HepG2 (cell line): ENCODE measurements at regions not wholly inside any gene's neighbourhood (a gene's known extent, or its start where the extent isn't known, plus 50 kb on each side); places are given as distances from the start of the nearest gene placed in this dataset.

Source experiments
- ATAC-seq: fragments of 200-7000 bp; cut with Tn5 transposase; 3 replicates; pipeline ENCODE4 v1.9.1; 2020; ENCODE audit warnings: mild to moderate bottlenecking, moderate library complexity
- BruUV-seq: library from RNA; stranded (reverse); fragments of 400-500 nt; replicated peaks from 2 replicates; lab custom pipeline; 2021; lab: Mats Ljungman, UMichigan
- CTCF ChIA-PET: fragments of 300-600 bp; formaldehyde crosslinking; extraction: SDS; loops from one replicate; lab custom pipeline; 2021; ENCODE audit warnings: low total read pairs, inconsistent platforms, low intra/inter-chr PET ratio; lab: Yijun Ruan, JAX
- POLR2A ChIA-PET: fragments of 350-600 bp; sonication (Branson Sonifier 250); formaldehyde crosslinking; loops from one replicate; lab custom pipeline; 2020; ENCODE audit warnings: antibody characterized with exemption, inconsistent platforms; lab: Yijun Ruan, JAX
- DNase-seq: peaks from one replicate; pipeline ENCODE4 v3.0.0-alpha.2; 2015; ENCODE audit warnings: low spot score
- FAIRE-seq: peaks from 3 replicates; lab custom pipeline; 2011; peaks lifted over from hg19 to GRCh38; lab: Jason Lieb, UNC
- H2AFZ ChIP-seq: one replicate; pipeline ENCODE4 v1.6.1; 2011; ENCODE audit warnings: low read length, inconsistent platforms
- H3K27ac ChIP-seq: fragments of 300-600 bp; 3 replicates; pipeline ENCODE4 v1.8.0; 2011; ENCODE audit warnings: mixed run types, mild to moderate bottlenecking, mixed read lengths, low read length, inconsistent platforms; ENCODE audit not compliant: insufficient read depth; ENCODE audit errors: extremely low read length
- H3K27me3 ChIP-seq, 2 experiments: fragments of 200-600 bp in 1 of 2; 2 replicates in 1 of 2; 3 replicates in 1 of 2; pipeline versions ENCODE4 v1.6.0 to v1.8.0; 2011; ENCODE audit warnings: low read length in 2 of 2, mild to moderate bottlenecking in 2 of 2, moderate library complexity in 2 of 2, inconsistent platforms in 1 of 2; ENCODE audit not compliant: insufficient read depth in 2 of 2, control insufficient read depth in 1 of 2
- H3K36me3 ChIP-seq, 2 experiments: fragments of 200-600 bp in 1 of 2; replicated peaks in 1 of 2; 2 replicates in 1 of 2; 3 replicates in 1 of 2; pipeline versions ENCODE4 v1.5.1 to v1.8.0; 2011; ENCODE audit warnings: low read length in 2 of 2, inconsistent platforms in 1 of 2; ENCODE audit not compliant: insufficient read depth in 2 of 2, control insufficient read depth in 1 of 2
- H3K4me1 ChIP-seq: 2 replicates; pipeline ENCODE4 v1.5.1; 2012; ENCODE audit warnings: low read length, inconsistent platforms; ENCODE audit not compliant: insufficient read depth
- H3K4me2 ChIP-seq: 2 replicates; pipeline ENCODE4 v1.6.0; 2011; ENCODE audit warnings: low read depth, low read length, inconsistent platforms
- H3K4me3 ChIP-seq, 3 experiments: fragments of 200-600 bp in 1 of 3; sonication (generic), shearing (Covaris generic) in 1 of 3; replicated peaks in 1 of 3; 2 replicates each; pipeline ENCODE4 v1.5.1; 2011 to 2016; ENCODE audit warnings: low read length in 3 of 3, inconsistent platforms in 2 of 3, low read depth in 2 of 3, mild to moderate bottlenecking in 2 of 3, control low read depth in 1 of 3, mixed read lengths in 1 of 3; ENCODE audit not compliant: insufficient read depth in 1 of 3
- H3K79me2 ChIP-seq: one replicate; pipeline ENCODE4 v1.6.1; 2011; ENCODE audit warnings: low read length, inconsistent platforms; ENCODE audit not compliant: insufficient read depth
- H3K9ac ChIP-seq: 2 replicates; pipeline ENCODE4 v1.6.0; 2011; ENCODE audit warnings: mild to moderate bottlenecking, low read depth, low read length, inconsistent platforms; ENCODE audit not compliant: insufficient read depth
- H3K9me3 ChIP-seq: 2 replicates; pipeline ENCODE4 v1.5.1; 2012; ENCODE audit warnings: mild to moderate bottlenecking, low read length
- H4K20me1 ChIP-seq: 2 replicates; pipeline ENCODE4 v1.6.0; 2011; ENCODE audit warnings: inconsistent platforms, mild to moderate bottlenecking, low read length, moderate library complexity; ENCODE audit not compliant: insufficient read depth
- GLI4 ChIP-seq: sonication (generic); formaldehyde crosslinking; IDR thresholded peaks from 2 replicates; pipeline ENCODE4 v1.5.1; 2020; ENCODE audit warnings: missing genetic modification reagents, mild to moderate bottlenecking, moderate library complexity, borderline replicate concordance
- MAFK ChIP-seq, 2 experiments: IDR thresholded peaks in 1 of 2; conservative IDR thresholded peaks in 1 of 2; 2 replicates each; pipeline ENCODE4 v1.6.1; 2011; ENCODE audit warnings: improper control_type of control experiment in 2 of 2, low read length in 2 of 2
- MED13 ChIP-seq: sonication (generic); formaldehyde crosslinking; IDR thresholded peaks from 2 replicates; pipeline ENCODE4 v1.5.0; 2020; ENCODE audit warnings: missing genetic modification reagents
- MEF2D ChIP-seq: sonication (generic); formaldehyde crosslinking; IDR thresholded peaks from 2 replicates; pipeline ENCODE4 v1.5.1; 2020; ENCODE audit warnings: mild to moderate bottlenecking, missing genetic modification reagents
- MEIS1 ChIP-seq: sonication (generic); formaldehyde crosslinking; IDR thresholded peaks from 2 replicates; pipeline ENCODE4 v1.9.0; 2021; ENCODE audit warnings: mild to moderate bottlenecking, missing genetic modification reagents, moderate library complexity, borderline replicate concordance
- MIER2 ChIP-seq: IDR thresholded peaks from 2 replicates; pipeline ENCODE4 v1.6.1; 2016; ENCODE audit warnings: missing biosample characterization, missing genetic modification reagents
- MTA1 ChIP-seq: sonication (generic); formaldehyde crosslinking; IDR thresholded peaks from 2 replicates; pipeline ENCODE4 v1.4.0; 2020; ENCODE audit warnings: missing genetic modification reagents, mild to moderate bottlenecking, borderline replicate concordance
- PAF1 ChIP-seq: IDR thresholded peaks from 2 replicates; pipeline ENCODE4 v1.6.1; 2016; ENCODE audit warnings: missing genetic modification reagents, missing compliant biosample characterization
- POLR2G ChIP-seq: fragments of 200-400 bp; formaldehyde crosslinking; IDR thresholded peaks from 2 replicates; pipeline ENCODE4 v1.6.1; 2018; ENCODE audit warnings: mild to moderate bottlenecking, low read depth, low read length, moderate library complexity
- SIN3B ChIP-seq: fragments of 150-350 bp; IDR thresholded peaks from 2 replicates; pipeline ENCODE4 v1.6.1; 2014; ENCODE audit warnings: low read length
- TCF7 ChIP-seq: sonication (generic); IDR thresholded peaks from 2 replicates; pipeline ENCODE4 v1.6.1; 2016; ENCODE audit warnings: antibody characterized with exemption, low read depth
- ZNF205 ChIP-seq: IDR thresholded peaks from 2 replicates; pipeline ENCODE4 v1.6.1; 2018; ENCODE audit warnings: missing biosample characterization, missing genetic modification reagents
- ZNF33A ChIP-seq: sonication (generic); formaldehyde crosslinking; IDR thresholded peaks from 2 replicates; pipeline ENCODE4 v1.5.1; 2020; ENCODE audit warnings: missing genetic modification reagents, mild to moderate bottlenecking, moderate library complexity, borderline replicate concordance
- ZNF558 ChIP-seq: sonication (generic); formaldehyde crosslinking; IDR thresholded peaks from 2 replicates; pipeline ENCODE4 v1.9.0; 2022; ENCODE audit warnings: mild to moderate bottlenecking, missing genetic modification reagents, borderline replicate concordance
- ZNF773 ChIP-seq: sonication (generic); formaldehyde crosslinking; IDR thresholded peaks from 2 replicates; pipeline ENCODE4 v1.4.0; 2020; ENCODE audit warnings: missing genetic modification reagents, borderline replicate concordance
- WGBS: methylation state at CpG from one replicate; pipeline ENCODE4 v1.1.6; 2017; ENCODE audit warnings: low lambda C conversion rate; 5-methylcytosine and 5-hydroxymethylcytosine counted together
- in situ Hi-C: cut with HindIII; loops from 2 replicates; pipeline ENCODE4 v1.10.0; 2017; ENCODE audit warnings: low pct_unique_long_range_greater_than_20kb; ENCODE audit not compliant: extremely low pct_ligation_motif_present
- intact Hi-C: fragments of 100-400 bp; cut with micrococcal nuclease; formaldehyde crosslinking; loops from one replicate; pipeline ENCODE4 v1.10.0; 2022; ENCODE audit not compliant: unreplicated experiment
- TF ChIP-seq, protein P1 (sequence below): sonication (generic); formaldehyde crosslinking; IDR thresholded peaks from 2 replicates; pipeline ENCODE4 v1.4.0; 2020; ENCODE audit warnings: missing genetic modification reagents, mild to moderate bottlenecking, borderline replicate concordance
- TF ChIP-seq, protein P2 (sequence below): IDR thresholded peaks from 2 replicates; pipeline ENCODE4 v1.6.1; 2016; ENCODE audit warnings: low read depth

DNA sequence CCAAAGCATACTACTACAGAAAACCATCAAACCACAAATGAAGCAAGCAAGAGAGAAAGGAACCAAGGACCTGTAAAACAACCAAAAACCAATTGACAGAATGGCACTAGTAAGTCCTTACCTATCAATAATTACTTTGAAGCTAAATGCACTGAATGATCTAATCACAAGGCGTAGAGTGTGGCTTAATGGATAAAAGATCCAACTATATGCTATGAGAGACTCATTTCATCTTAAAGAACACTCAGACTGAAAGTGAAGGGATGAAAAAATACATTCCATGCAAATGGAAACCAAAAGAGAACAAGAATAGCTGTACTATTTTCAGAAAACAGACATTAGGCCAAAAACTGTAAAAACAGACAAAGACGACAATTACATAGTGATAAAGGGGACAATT lies 70.7 kb downstream of the CRPPA start:
- ATAC-seq (no peak), FAIRE-seq (no peak), DNase-seq (no peak)
- 12% methylated on average over 2 of the region's 2 CpGs for WGBS
- CTCF ChIA-PET = no interaction called here
- Histone ChIP-seq H3K9me3 (no peaks in the 10 kb centered on the region), H3K4me3 (no peak overlapping the region), H3K4me2 (no peak overlapping the region), H3K27me3 (no peaks in the 10 kb centered on the region), H4K20me1 (no peaks in the 10 kb centered on the region), H3K27ac (no peak overlapping the region), H3K4me1 (no peaks in the 10 kb centered on the region), H2AFZ (no peak overlapping the region), H3K36me3 (no peaks in the 10 kb centered on the region)
- in situ Hi-C loops = no loop called here
- BruUV-seq = no TSS peak
- intact Hi-C loops = no loop called here
- TF ChIP-seq MAFK (conservative IDR thresholded peaks at IDR 0.05 in 1 of 2, IDR thresholded peaks at IDR 0.05 in 1 of 2; ENCODE audit: low read length in 2 of 2) = no peak
- TF ChIP-seq, all 625 proteins: peak for 0
- Histone ChIP-seq H3K9ac (no peak overlapping the region), H3K79me2 (no peaks in the 10 kb centered on the region)
- POLR2A ChIA-PET = no interaction called here

DNA sequence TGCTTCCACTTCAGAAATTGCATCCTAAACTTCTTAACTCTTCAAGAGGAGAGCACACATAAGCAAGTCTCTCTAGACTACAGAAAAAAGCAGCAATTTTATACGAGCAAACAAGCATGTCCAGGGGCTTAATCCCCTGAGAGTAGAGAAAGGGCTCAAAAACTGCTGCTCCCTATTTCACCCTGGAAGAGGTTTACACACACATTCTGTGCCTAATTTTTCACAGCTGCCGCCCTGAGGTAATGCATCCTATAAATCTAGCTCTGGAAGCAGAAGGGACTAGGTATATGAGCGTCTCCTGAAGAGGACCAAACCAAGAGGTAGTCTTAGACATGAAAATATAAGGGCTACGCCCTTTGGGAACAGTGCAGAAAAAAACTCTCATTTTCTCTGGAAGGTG lies 73.1 kb downstream of the CRPPA start:
- H3K4me1 ChIP-seq = no peaks in the 10 kb centered on the region
- H2AFZ ChIP-seq = no peak overlapping the region
- H4K20me1 ChIP-seq = no peaks in the 10 kb centered on the region
- in situ Hi-C loops = no loop called here
- intact Hi-C loops = no loop called here
- H3K9me3 ChIP-seq = peaks cover 15% of the 10 kb centered on the region
- POLR2A ChIA-PET = no interaction called here
- no peak overlapping the region for H3K27ac ChIP-seq
- H3K9ac ChIP-seq = no peak overlapping the region
- no TSS peak for BruUV-seq
- no peaks in the 10 kb centered on the region for H3K27me3 ChIP-seq
- FAIRE-seq (no peak), DNase-seq (no peak), ATAC-seq (no peak)
- no peak overlapping the region for H3K4me2 ChIP-seq
- WGBS = 0% methylated on average over 4 of the region's 4 CpGs
- no peak overlapping the region for H3K4me3 ChIP-seq
- CTCF ChIA-PET = no interaction called here
- no peaks in the 10 kb centered on the region for H3K36me3 ChIP-seq
- H3K79me2 ChIP-seq = no peaks in the 10 kb centered on the region
- TF ChIP-seq PAF1 (CRISPR knock-in tag) (no peak), GLI4 (CRISPR knock-in tag) (no peak), MEIS1 (no peak), ZNF33A (no peak), ZNF558 (no peak), POLR2G (no peak), ZNF205 (no peak), MTA1 (CRISPR knock-in tag) (no peak), ZNF773 (CRISPR knock-in tag) (no peak), MEF2D (no peak), SIN3B (no peak), MED13 (no peak), MIER2 (CRISPR knock-in tag) (no peak), TCF7 (no peak)
- TF ChIP-seq, protein P1, sequence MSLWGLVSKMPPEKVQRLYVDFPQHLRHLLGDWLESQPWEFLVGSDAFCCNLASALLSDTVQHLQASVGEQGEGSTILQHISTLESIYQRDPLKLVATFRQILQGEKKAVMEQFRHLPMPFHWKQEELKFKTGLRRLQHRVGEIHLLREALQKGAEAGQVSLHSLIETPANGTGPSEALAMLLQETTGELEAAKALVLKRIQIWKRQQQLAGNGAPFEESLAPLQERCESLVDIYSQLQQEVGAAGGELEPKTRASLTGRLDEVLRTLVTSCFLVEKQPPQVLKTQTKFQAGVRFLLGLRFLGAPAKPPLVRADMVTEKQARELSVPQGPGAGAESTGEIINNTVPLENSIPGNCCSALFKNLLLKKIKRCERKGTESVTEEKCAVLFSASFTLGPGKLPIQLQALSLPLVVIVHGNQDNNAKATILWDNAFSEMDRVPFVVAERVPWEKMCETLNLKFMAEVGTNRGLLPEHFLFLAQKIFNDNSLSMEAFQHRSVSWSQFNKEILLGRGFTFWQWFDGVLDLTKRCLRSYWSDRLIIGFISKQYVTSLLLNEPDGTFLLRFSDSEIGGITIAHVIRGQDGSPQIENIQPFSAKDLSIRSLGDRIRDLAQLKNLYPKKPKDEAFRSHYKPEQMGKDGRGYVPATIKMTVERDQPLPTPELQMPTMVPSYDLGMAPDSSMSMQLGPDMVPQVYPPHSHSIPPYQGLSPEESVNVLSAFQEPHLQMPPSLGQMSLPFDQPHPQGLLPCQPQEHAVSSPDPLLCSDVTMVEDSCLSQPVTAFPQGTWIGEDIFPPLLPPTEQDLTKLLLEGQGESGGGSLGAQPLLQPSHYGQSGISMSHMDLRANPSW = no peak
- TF ChIP-seq, protein P2, sequence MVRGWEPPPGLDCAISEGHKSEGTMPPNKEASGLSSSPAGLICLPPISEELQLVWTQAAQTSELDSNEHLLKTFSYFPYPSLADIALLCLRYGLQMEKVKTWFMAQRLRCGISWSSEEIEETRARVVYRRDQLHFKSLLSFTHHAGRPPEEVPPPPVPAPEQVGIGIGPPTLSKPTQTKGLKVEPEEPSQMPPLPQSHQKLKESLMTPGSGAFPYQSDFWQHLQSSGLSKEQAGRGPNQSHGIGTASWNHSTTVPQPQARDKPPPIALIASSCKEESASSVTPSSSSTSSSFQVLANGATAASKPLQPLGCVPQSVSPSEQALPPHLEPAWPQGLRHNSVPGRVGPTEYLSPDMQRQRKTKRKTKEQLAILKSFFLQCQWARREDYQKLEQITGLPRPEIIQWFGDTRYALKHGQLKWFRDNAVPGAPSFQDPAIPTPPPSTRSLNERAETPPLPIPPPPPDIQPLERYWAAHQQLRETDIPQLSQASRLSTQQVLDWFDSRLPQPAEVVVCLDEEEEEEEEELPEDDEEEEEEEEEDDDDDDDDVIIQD (CRISPR knock-in tag) = no peak
